CD14-positive monocyte (primary cell): ENCODE measurements at regions not wholly inside any gene's neighbourhood (a gene's known extent, or its start where the extent isn't known, plus 50 kb on each side); places are given as distances from the start of the nearest gene placed in this dataset.

Source experiments
- DNase-seq, 3 donors: peaks; one replicate each; pipeline ENCODE4 v3.0.0-alpha.2; 2011 to 2022
- H2AFZ ChIP-seq: 2 replicates; pipeline ENCODE4 v1.6.0; 2012; ENCODE audit warnings: mild to moderate bottlenecking, low read depth, low read length, inconsistent platforms; ENCODE audit not compliant: insufficient read depth, poor library complexity, severe bottlenecking
- H3K27ac ChIP-seq, 2 donors: 1 replicate in 1 of 2; 2 replicates in 1 of 2; pipeline ENCODE4 v1.5.1; 2012 to 2013; ENCODE audit warnings: low read length in 2 of 2, control low read depth in 1 of 2, inconsistent platforms in 1 of 2, low read depth in 1 of 2, mild to moderate bottlenecking in 1 of 2
- H3K27me3 ChIP-seq, 2 donors: one replicate each; pipeline versions ENCODE4 v1.6.0 to v1.6.1; 2011 to 2013; ENCODE audit warnings: low read length in 2 of 2; ENCODE audit not compliant: control insufficient read depth in 2 of 2, insufficient read depth in 2 of 2
- H3K36me3 ChIP-seq, 2 donors: replicated peaks in 1 of 2; 1 replicate in 1 of 2; 2 replicates in 1 of 2; pipeline versions ENCODE4 v1.5.1 to v1.6.1; 2012 to 2013; ENCODE audit warnings: low read length in 2 of 2, control low read depth in 1 of 2, inconsistent platforms in 1 of 2, mild to moderate bottlenecking in 1 of 2; ENCODE audit not compliant: insufficient read depth in 2 of 2, control insufficient read depth in 1 of 2
- H3K4me1 ChIP-seq, 2 donors: 1 replicate in 1 of 2; 2 replicates in 1 of 2; pipeline versions ENCODE4 v1.5.1 to v1.6.1; 2012 to 2013; ENCODE audit warnings: low read length in 2 of 2, control low read depth in 1 of 2, inconsistent platforms in 1 of 2, mild to moderate bottlenecking in 1 of 2, moderate library complexity in 1 of 2; ENCODE audit not compliant: insufficient read depth in 2 of 2, control insufficient read depth in 1 of 2
- H3K4me2 ChIP-seq: replicated peaks from 2 replicates; pipeline ENCODE3; 2012; ENCODE audit warnings: low read length, moderate library complexity, mild to moderate bottlenecking; ENCODE audit not compliant: poor library complexity, severe bottlenecking; ENCODE audit errors: extremely low read depth
- H3K4me3 ChIP-seq, 3 experiments: fragments of 200-600 bp in 1 of 3; sonication (generic) in 1 of 3; replicated peaks in 1 of 3; 1 replicate in 2 of 3; 2 replicates in 1 of 3; pipeline ENCODE4 v1.5.1; 2011 to 2013; ENCODE audit warnings: low read length in 3 of 3, mild to moderate bottlenecking in 3 of 3, control low read depth in 2 of 3, low read depth in 2 of 3, inconsistent platforms in 1 of 3, moderate library complexity in 1 of 3
- H3K79me2 ChIP-seq: 2 replicates; pipeline ENCODE4 v1.6.0; 2012; ENCODE audit warnings: mild to moderate bottlenecking, control low read depth, inconsistent platforms, low read length, moderate library complexity; ENCODE audit not compliant: insufficient read depth
- H3K9ac ChIP-seq: 2 replicates; pipeline ENCODE4 v1.6.0; 2017; ENCODE audit warnings: low read length, mild to moderate bottlenecking; ENCODE audit not compliant: insufficient read depth, poor library complexity, severe bottlenecking
- H3K9me3 ChIP-seq, 2 donors: replicated peaks in 1 of 2; 1 replicate in 1 of 2; 2 replicates in 1 of 2; pipeline versions ENCODE4 v1.5.1 to v1.6.1; 2012 to 2013; ENCODE audit warnings: low read length in 2 of 2, control low read depth in 1 of 2; ENCODE audit not compliant: control insufficient read depth in 1 of 2, insufficient read depth in 1 of 2
- H4K20me1 ChIP-seq: 2 replicates; pipeline ENCODE4 v1.6.0; 2012; ENCODE audit warnings: mild to moderate bottlenecking, low read length, control low read depth, moderate library complexity; ENCODE audit not compliant: insufficient read depth
- H3K27ac Mint-ChIP-seq, 7 donors: one replicate each; pipeline ENCODE4 v1.8.0; 2020; ENCODE audit warnings: mild to moderate bottlenecking in 7 of 7, mixed read lengths in 7 of 7, moderate library complexity in 6 of 7, inconsistent platforms in 2 of 7
- H3K27me3 Mint-ChIP-seq, 3 donors: one replicate each; pipeline ENCODE4 v1.8.0; 2021 to 2022; ENCODE audit warnings: low read depth in 3 of 3, mild to moderate bottlenecking in 3 of 3, mixed read lengths in 3 of 3, moderate library complexity in 3 of 3, inconsistent platforms in 1 of 3
- H3K36me3 Mint-ChIP-seq, 2 donors: one replicate each; pipeline ENCODE4 v1.8.0; 2020; ENCODE audit warnings: mixed read lengths in 2 of 2, inconsistent platforms in 1 of 2, mild to moderate bottlenecking in 1 of 2
- H3K4me1 Mint-ChIP-seq: one replicate; pipeline ENCODE4 v1.8.0; 2020; ENCODE audit warnings: mild to moderate bottlenecking, mixed read lengths
- H3K4me3 Mint-ChIP-seq, 2 donors: one replicate each; pipeline ENCODE4 v1.8.0; 2020; ENCODE audit warnings: mild to moderate bottlenecking in 2 of 2, mixed read lengths in 2 of 2, moderate library complexity in 1 of 2
- H3K9me3 Mint-ChIP-seq, 7 donors: one replicate each; pipeline ENCODE4 v1.8.0; 2020 to 2022; ENCODE audit warnings: mixed read lengths in 7 of 7, mild to moderate bottlenecking in 6 of 7, moderate library complexity in 6 of 7, inconsistent platforms in 2 of 7
- WGBS: methylation state at CpG from one replicate; pipeline ENCODE4 v1.1.5; 2013; ENCODE audit warnings: missing lambda C conversion rate; ENCODE audit not compliant: insufficient coverage; 5-methylcytosine and 5-hydroxymethylcytosine counted together
- intact Hi-C, 2 donors: fragments of 100-400 bp; cut with micrococcal nuclease; formaldehyde crosslinking; loops; one replicate each; pipeline versions ENCODE4 v1.15.0 to v1.15.1; 2023
- TF ChIP-seq, protein P1 (sequence below): fragments of 200-600 bp; IDR thresholded peaks from one replicate; pipeline ENCODE4 v1.8.0; 2022; ENCODE audit warnings: antibody characterized with exemption, mild to moderate bottlenecking

DNA sequence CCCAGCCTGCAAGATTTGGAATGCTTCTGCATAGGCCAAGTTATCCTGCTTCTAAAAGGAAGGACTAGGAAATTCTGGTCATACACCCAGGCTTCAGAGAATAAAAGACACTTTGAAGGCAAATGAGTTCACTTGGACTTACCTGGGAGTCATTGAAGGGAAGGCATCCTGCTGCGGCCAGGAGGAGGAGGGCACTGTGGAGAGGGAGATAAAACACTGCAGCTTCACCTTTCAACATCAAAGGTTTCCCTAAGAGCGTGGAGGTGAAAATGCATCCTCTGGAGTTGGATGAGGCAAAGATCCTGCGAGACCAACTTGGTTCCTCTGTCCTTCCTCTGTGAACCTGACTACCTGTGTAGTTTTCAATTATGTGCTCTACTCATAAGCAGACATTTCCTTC lies 79.5 kb upstream of the RIOK3 start:
- no peak overlapping the region for H3K27ac Mint-ChIP-seq
- WGBS: no CpG with 5 or more reads among the region's 3 CpGs

DNA sequence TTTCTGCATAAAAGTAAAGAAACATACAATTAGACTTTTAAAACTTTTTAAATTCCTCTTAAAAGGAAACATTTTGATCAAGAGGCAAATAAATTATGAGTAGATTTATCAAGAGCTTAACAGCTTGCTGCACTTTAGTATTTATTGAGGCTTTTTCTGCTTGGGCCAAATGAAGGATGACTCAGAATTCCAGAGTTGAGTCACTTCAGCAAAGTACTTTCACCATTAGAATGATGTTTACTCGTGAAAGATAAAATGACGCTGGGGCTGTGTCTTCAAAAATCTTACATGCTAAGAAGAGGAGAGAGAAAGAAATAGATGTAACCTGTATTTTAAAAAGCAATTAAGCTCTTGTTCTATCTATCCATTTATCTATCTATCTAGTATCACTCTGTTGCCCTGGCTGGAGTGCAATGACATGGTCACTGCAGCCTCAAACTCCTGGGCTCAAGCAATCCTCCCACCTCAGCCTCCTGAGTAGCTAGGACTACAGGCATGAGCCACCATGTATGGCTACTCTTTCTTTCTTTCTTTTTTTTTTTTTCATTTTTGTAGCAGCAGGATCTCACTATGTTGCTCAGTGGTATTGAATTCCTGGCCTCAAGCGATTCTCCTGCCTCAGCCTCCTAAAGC lies 75.3 kb upstream of the RIOK3 start:
- Mint-ChIP-seq H3K36me3 (peaks cover 2 to 3% of the 10 kb centered on the region in 2 donors), H3K27me3 (peaks cover 0 to 2% (median 0%) of the 10 kb centered on the region in 3 donors), H3K4me1 (no peaks in the 10 kb centered on the region), H3K4me3 (no peak overlapping the region), H3K9me3 (no peaks in the 10 kb centered on the region), H3K27ac (no peak overlapping the region)
- Histone ChIP-seq H3K27me3 (no peaks in the 10 kb centered on the region), H2AFZ (no peak overlapping the region), H3K4me2 (no peak overlapping the region), H3K9me3 (no peaks in the 10 kb centered on the region), H3K4me3 (no peak overlapping the region), H4K20me1 (no peaks in the 10 kb centered on the region), H3K9ac (no peak overlapping the region), H3K27ac (no peak overlapping the region), H3K79me2 (no peaks in the 10 kb centered on the region), H3K4me1 (no peaks in the 10 kb centered on the region), H3K36me3 (no peaks in the 10 kb centered on the region)
- TF ChIP-seq, protein P1, sequence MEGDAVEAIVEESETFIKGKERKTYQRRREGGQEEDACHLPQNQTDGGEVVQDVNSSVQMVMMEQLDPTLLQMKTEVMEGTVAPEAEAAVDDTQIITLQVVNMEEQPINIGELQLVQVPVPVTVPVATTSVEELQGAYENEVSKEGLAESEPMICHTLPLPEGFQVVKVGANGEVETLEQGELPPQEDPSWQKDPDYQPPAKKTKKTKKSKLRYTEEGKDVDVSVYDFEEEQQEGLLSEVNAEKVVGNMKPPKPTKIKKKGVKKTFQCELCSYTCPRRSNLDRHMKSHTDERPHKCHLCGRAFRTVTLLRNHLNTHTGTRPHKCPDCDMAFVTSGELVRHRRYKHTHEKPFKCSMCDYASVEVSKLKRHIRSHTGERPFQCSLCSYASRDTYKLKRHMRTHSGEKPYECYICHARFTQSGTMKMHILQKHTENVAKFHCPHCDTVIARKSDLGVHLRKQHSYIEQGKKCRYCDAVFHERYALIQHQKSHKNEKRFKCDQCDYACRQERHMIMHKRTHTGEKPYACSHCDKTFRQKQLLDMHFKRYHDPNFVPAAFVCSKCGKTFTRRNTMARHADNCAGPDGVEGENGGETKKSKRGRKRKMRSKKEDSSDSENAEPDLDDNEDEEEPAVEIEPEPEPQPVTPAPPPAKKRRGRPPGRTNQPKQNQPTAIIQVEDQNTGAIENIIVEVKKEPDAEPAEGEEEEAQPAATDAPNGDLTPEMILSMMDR: no peak
- intact Hi-C loops: no loop called here
- DNase-seq: no peak
- WGBS: no CpG with 5 or more reads among the region's 3 CpGs

More for the DNA sequence above, 79.5 kb upstream of the RIOK3 start:
- no peaks in the 10 kb centered on the region for H3K9me3 Mint-ChIP-seq
- no peaks in the 10 kb centered on the region for H3K36me3 ChIP-seq
- H3K4me1 Mint-ChIP-seq: no peaks in the 10 kb centered on the region
- no peaks in the 10 kb centered on the region for H3K79me2 ChIP-seq
- no peaks in the 10 kb centered on the region for H3K9me3 ChIP-seq
- peaks cover 3 to 4% of the 10 kb centered on the region in 2 donors for H3K36me3 Mint-ChIP-seq
- no peak overlapping the region for H3K4me3 ChIP-seq
- H3K27me3 ChIP-seq: no peaks in the 10 kb centered on the region
- TF ChIP-seq, protein P1: no peak
- H3K4me3 Mint-ChIP-seq: no peak overlapping the region
- DNase-seq: no peak
- peaks cover 0 to 2% (median 2%) of the 10 kb centered on the region in 3 donors for H3K27me3 Mint-ChIP-seq
- H4K20me1 ChIP-seq: no peaks in the 10 kb centered on the region
- H3K4me2 ChIP-seq: no peak overlapping the region
- H3K9ac ChIP-seq: no peak overlapping the region
- H3K4me1 ChIP-seq: no peaks in the 10 kb centered on the region
- intact Hi-C loops: no loop called here
- H2AFZ ChIP-seq: no peak overlapping the region
- H3K27ac ChIP-seq: no peak overlapping the region
